ENCODE measurements at regions not wholly inside any gene's neighbourhood (a gene's known extent, or its start where the extent isn't known, plus 50 kb on each side); places are given as distances from the start of the nearest gene placed in this dataset.

- TF ChIP-seq USF2 (IDR thresholded peaks at IDR 0.05; ENCODE audit: borderline replicate concordance, low read depth, low read length) (no peak), SMAD1 (IDR thresholded peaks at IDR 0.05; ENCODE audit: low read depth, partially characterized antibody) (no peak)
Measured at GRCh38 chr11:128214263-128214662, 373.1 kb downstream of the ETS1 start (continued).

- Histone ChIP-seq H3K9me3 (replicated peaks; ENCODE audit: control insufficient read depth, insufficient read depth, low read length) (no peaks in the 10 kb centered on the region; the same call in 2 of the 3 replicates), H3K4me3 (no peak overlapping the region), H3K4me1 (ENCODE audit: control insufficient read depth, insufficient read depth, low read length) (no peaks in the 10 kb centered on the region), H2AFZ (ENCODE audit: control insufficient read depth, low read depth, low read length) (no peak overlapping the region), H4K20me1 (ENCODE audit: control insufficient read depth, insufficient read depth) (no peaks in the 10 kb centered on the region), H3K27me3 (replicated peaks in 1 of 2; ENCODE audit: control insufficient read depth in 2 of 2, insufficient read depth in 2 of 2, low read length in 1 of 2) (no peaks in the 10 kb centered on the region; a peak in 1 of 4 replicates), H3K27ac (ENCODE audit: control insufficient read depth, insufficient read depth) (no peak overlapping the region), H3K79me2 (ENCODE audit: control insufficient read depth, insufficient read depth, low read length) (no peaks in the 10 kb centered on the region), H3K4me2 (ENCODE audit: control insufficient read depth, insufficient read depth) (no peak overlapping the region), H3K9ac (ENCODE audit: control insufficient read depth, insufficient read depth, low read length) (no peak overlapping the region), H3K36me3 (ENCODE audit: control insufficient read depth in 2 of 2, insufficient read depth in 2 of 2, low read length in 1 of 2) (no peaks in the 10 kb centered on the region)
- CTCF ChIA-PET: no interaction called here
- SMC1A ChIA-PET (ENCODE audit: uncharacterized antibody, unreplicated experiment): no interaction called here
- RAD21 ChIA-PET (ENCODE audit: unreplicated experiment): no interaction called here
- 4% methylated on average over 1 of the region's 1 CpG for WGBS (ENCODE audit: insufficient coverage, insufficient replicate concordance, low lambda C conversion rate, missing lambda C conversion rate)
- ATAC-seq (no peak), DNase-seq (ENCODE audit: low read depth, low spot score) (no peak), FAIRE-seq (no peak)
- POLR2A ChIA-PET: no interaction called here
- in situ Hi-C loops (cut with MboI): no loop called here
- intact Hi-C loops (cut with micrococcal nuclease; ENCODE audit: unreplicated experiment): no loop called here
- BruUV-seq (replicated peaks): no TSS peak
- TF ChIP-seq TAF1 (IDR thresholded peaks at IDR 0.05; ENCODE audit: borderline replicate concordance, low read depth, low read length) (no peak), SUPT20H (IDR thresholded peaks at IDR 0.05; ENCODE audit: borderline replicate concordance, control insufficient read depth, low read depth, low read length) (no peak), KLF5 (IDR thresholded peaks at IDR 0.05; ENCODE audit: partially characterized antibody) (no peak), RELB (IDR thresholded peaks at IDR 0.05; ENCODE audit: low read depth) (no peak), STAT3 (IDR thresholded peaks at IDR 0.05; ENCODE audit: low read depth, low read length) (no peak), DPF2 (IDR thresholded peaks at IDR 0.05) (no peak), POLR2A (IDR thresholded peaks at IDR 0.05; ENCODE audit: low read depth, low read length) (no peak), BACH1 (IDR thresholded peaks at IDR 0.05; ENCODE audit: borderline replicate concordance) (no peak), RB1 (IDR thresholded peaks at IDR 0.05; ENCODE audit: borderline replicate concordance) (no peak), ELK1 (IDR thresholded peaks at IDR 0.05; ENCODE audit: low read depth, low read length) (no peak), RELA (IDR thresholded peaks at IDR 0.05; ENCODE audit: borderline replicate concordance, partially characterized antibody) (no peak), ZBTB33 (IDR thresholded peaks at IDR 0.05) (no peak), CTCF (IDR thresholded peaks at IDR 0.05 in 2 of 3, conservative IDR thresholded peaks at IDR 0.05 in 1 of 3; ENCODE audit: control insufficient read depth in 2 of 3, extremely low read depth in 1 of 3, insufficient read depth in 1 of 3, low read depth in 3 of 3, low read length in 3 of 3) (no peak), ZNF384 (IDR thresholded peaks at IDR 0.05; ENCODE audit: borderline replicate concordance, low read depth, low read length) (no peak), POLR2AphosphoS2 (IDR thresholded peaks at IDR 0.05; ENCODE audit: low read depth, low read length) (no peak)
Measured at GRCh38 chr11:128213461-128213860, 373.9 kb downstream of the ETS1 start.

All from GM12878 (cell line).